ENCODE measurements at regions not wholly inside any gene's neighbourhood (a gene's known extent, or its start where the extent isn't known, plus 50 kb on each side); places are given as distances from the start of the nearest gene placed in this dataset.

DNA sequence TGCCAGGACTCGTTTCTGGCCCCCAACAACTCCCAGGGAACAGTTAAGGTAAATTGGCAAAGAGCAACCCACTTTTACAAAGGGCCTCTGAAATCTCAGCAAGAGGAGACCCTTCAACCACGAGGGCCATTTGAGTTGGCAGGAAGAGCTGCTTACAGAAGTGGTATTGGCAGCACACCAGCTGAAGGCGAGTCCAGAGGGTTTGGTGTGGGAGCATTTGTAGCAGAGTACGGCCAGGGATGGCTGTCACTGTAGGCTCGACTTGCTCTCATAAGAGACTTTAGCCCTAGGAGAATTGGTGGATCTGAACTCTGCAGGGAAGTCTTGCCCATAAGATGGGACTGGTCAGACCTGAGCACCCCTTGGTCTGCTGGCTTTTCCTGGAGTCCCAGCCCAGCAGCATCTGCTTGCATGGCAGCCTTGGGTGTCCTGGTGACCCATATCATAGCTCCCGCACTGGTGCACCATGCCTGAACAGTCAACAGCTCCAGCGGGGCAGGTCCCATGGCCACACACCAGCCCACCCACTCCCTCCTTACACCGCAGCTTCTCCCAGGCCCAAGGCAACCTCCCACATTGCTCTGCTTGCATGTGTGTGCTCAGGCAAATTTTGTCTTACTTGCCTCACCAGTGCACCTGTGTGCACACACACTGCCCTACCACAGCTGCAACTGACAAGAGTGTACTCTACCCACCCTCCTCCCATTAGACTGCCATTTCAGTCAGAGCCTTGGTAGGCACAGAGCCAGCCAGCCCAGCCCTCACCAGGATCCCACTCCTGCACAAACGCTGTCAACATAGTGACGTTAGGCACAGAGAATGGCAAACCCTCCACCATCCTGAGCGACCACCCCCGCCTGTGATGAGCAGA lies 861.6 kb upstream of the DPPA4 start:
- no peaks in the 10 kb centered on the region for H3K4me1 Mint-ChIP-seq (ENCODE audit: low read depth)
- no peak overlapping the region for H3K27ac Mint-ChIP-seq
- no peaks in the 10 kb centered on the region for H3K27me3 Mint-ChIP-seq (ENCODE audit: low read depth)
- H3K4me3 Mint-ChIP-seq, result no peak overlapping the region
- peaks cover 0 to 2% of the 10 kb centered on the region in 2 donors for H3K36me3 Mint-ChIP-seq (ENCODE audit: insufficient read depth in 2 of 2)
- peaks cover 0 to 4% of the 10 kb centered on the region in 2 donors for H3K9me3 Mint-ChIP-seq
- DNase-seq (no peak), ATAC-seq (replicated peaks in 1 of 2) (no peak)

DNA sequence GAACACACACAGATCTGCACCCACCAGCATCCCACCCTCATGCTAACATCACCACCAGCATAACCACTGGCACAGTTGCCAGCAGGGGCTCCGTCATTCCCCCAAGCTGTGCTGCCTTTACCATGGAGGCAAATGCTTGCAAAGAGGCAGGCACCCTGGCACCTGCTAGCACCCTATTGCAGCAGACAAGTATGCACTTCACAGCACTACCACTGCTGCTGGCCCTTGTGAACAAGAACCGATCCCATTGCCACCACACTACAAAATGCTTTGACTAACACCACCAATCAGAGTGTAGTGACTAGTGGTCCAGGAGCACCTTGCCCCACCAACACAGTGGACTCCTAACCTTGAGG lies 862.2 kb upstream of the DPPA4 start:
- Mint-ChIP-seq H3K4me3 (no peak overlapping the region), H3K27me3 (ENCODE audit: low read depth) (no peaks in the 10 kb centered on the region), H3K36me3 (ENCODE audit: insufficient read depth in 2 of 2) (peaks cover 0 to 2% of the 10 kb centered on the region in 2 donors), H3K4me1 (ENCODE audit: low read depth) (no peaks in the 10 kb centered on the region), H3K9me3 (peaks cover 0 to 4% of the 10 kb centered on the region in 2 donors), H3K27ac (no peak overlapping the region)
- DNase-seq (no peak), ATAC-seq (replicated peaks in 1 of 2) (no peak)

DNA sequence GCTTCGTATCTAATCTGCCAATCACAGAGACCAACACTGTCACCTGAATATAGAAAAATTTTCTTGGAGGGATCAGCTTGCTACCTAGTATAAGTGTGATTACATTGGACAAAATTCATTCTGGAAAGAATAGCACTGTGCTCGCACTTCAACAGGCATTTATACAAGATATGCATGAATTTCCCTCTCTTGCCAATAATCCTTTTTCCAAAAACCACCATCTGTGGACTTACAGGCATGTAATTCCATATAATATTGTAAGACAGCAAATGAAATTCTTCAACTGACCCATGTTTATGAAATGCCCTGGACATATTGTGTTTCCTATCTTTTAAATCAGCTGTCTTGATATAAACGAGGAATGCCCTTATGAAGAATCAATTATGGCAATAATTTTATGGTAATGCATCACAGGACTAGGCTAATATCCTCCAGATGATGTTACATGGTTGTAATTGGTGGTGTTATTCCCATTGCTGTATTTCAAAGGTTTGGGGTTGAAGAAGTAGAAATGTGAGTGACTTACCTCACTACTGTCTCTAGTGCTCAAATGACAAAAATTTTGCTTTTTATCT lies 861.4 kb upstream of the NECTIN3 start:
- ATAC-seq (replicated peaks in 1 of 2) (no peak), DNase-seq (no peak)
- no peaks in the 10 kb centered on the region for H3K4me1 Mint-ChIP-seq (ENCODE audit: low read depth)
- no peaks in the 10 kb centered on the region for H3K27me3 Mint-ChIP-seq (ENCODE audit: low read depth)
- no peak overlapping the region for H3K27ac Mint-ChIP-seq
- no peaks in the 10 kb centered on the region for H3K36me3 Mint-ChIP-seq (ENCODE audit: insufficient read depth in 2 of 2)
- no peak overlapping the region for H3K4me3 Mint-ChIP-seq
- H3K9me3 Mint-ChIP-seq, result peaks cover 0 to 2% of the 10 kb centered on the region in 2 donors

- DNase-seq (no peak), ATAC-seq (replicated peaks in 1 of 2) (no peak)
- Mint-ChIP-seq H3K27ac (no peak overlapping the region), H3K4me1 (ENCODE audit: low read depth) (no peaks in the 10 kb centered on the region), H3K9me3 (no peaks in the 10 kb centered on the region), H3K4me3 (no peak overlapping the region), H3K36me3 (ENCODE audit: insufficient read depth in 2 of 2) (no peaks in the 10 kb centered on the region), H3K27me3 (ENCODE audit: low read depth) (no peaks in the 10 kb centered on the region)
Measured at GRCh38 chr3:110226645-110227044, 845.0 kb upstream of the NECTIN3 start.

DNA sequence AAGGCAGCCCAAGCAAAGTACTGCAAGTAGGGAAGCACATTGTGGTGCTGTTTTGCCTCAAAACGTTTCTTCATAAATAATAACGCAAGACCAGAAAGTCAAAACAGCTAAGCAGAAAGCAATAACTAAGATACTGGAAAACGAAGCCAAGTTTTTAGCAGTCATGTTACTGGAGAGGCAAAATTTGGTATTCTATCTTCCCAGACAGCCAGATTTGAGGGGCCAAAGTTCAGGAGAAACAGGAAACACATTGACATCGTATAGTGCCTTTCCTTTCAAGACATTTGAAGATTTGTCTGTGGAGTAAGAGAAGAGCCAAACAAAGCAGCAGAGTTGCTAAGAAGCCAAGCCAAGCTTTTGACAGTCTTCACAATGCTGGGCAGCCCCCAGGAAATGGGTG lies 843.6 kb upstream of the NECTIN3 start:
- no peaks in the 10 kb centered on the region for H3K27me3 Mint-ChIP-seq (ENCODE audit: low read depth)
- no peaks in the 10 kb centered on the region for H3K36me3 Mint-ChIP-seq (ENCODE audit: insufficient read depth in 2 of 2)
- H3K4me1 Mint-ChIP-seq (ENCODE audit: low read depth), result no peaks in the 10 kb centered on the region

GRCh38 chr3:110234831-110235230 lies 836.8 kb upstream of the NECTIN3 start:
- ATAC-seq (replicated peaks in 1 of 2) (no peak), DNase-seq (no peak)
- Mint-ChIP-seq H3K36me3 (ENCODE audit: insufficient read depth in 2 of 2) (no peaks in the 10 kb centered on the region), H3K9me3 (no peaks in the 10 kb centered on the region), H3K27me3 (ENCODE audit: low read depth) (no peaks in the 10 kb centered on the region), H3K4me1 (ENCODE audit: low read depth) (no peaks in the 10 kb centered on the region), H3K4me3 (no peak overlapping the region), H3K27ac (no peak overlapping the region)

More for the DNA sequence above, 843.6 kb upstream of the NECTIN3 start:
- DNase-seq, result no peak
- H3K27ac Mint-ChIP-seq, result no peak overlapping the region
- H3K9me3 Mint-ChIP-seq, result no peaks in the 10 kb centered on the region
- H3K4me3 Mint-ChIP-seq, result no peak overlapping the region
- ATAC-seq (replicated peaks in 1 of 2), result no peak

- H3K4me3 Mint-ChIP-seq, result no peak overlapping the region
- no peak overlapping the region for H3K27ac Mint-ChIP-seq
- no peak for DNase-seq
- H3K9me3 Mint-ChIP-seq, result no peaks in the 10 kb centered on the region
- ATAC-seq (replicated peaks in 1 of 2), result no peak
- H3K4me1 Mint-ChIP-seq (ENCODE audit: low read depth), result no peaks in the 10 kb centered on the region
- no peaks in the 10 kb centered on the region for H3K36me3 Mint-ChIP-seq (ENCODE audit: insufficient read depth in 2 of 2)
- no peaks in the 10 kb centered on the region for H3K27me3 Mint-ChIP-seq (ENCODE audit: low read depth)
Measured at GRCh38 chr3:110236976-110237610, 834.5 kb upstream of the NECTIN3 start.

DNA sequence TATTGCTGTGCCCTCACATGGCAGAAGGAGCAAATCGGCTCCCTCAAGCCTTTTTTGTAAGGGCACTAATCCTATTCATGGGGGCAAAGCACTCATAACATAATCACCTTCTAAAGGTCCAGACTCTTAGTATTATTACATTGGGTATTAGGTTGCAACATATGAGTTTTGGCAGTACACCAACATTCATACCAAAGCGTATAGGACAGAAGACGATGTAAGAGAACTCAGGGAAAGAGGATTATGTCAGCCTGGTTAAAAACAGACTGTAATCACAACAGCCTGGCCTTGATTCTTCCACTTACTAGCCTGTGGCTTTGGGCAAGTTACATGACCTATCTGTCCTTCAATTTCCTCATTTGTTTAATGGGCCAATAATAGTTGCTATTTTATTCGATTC lies 828.5 kb upstream of the NECTIN3 start:
- Mint-ChIP-seq H3K9me3 (peaks cover 0 to 3% of the 10 kb centered on the region in 2 donors), H3K4me3 (no peak overlapping the region), H3K36me3 (ENCODE audit: insufficient read depth in 2 of 2) (no peaks in the 10 kb centered on the region), H3K27ac (no peak overlapping the region), H3K4me1 (ENCODE audit: low read depth) (no peaks in the 10 kb centered on the region), H3K27me3 (ENCODE audit: low read depth) (no peaks in the 10 kb centered on the region)
- ATAC-seq (replicated peaks in 1 of 2) (no peak), DNase-seq (no peak)

- Mint-ChIP-seq H3K36me3 (ENCODE audit: insufficient read depth in 2 of 2) (no peaks in the 10 kb centered on the region), H3K4me1 (ENCODE audit: low read depth) (no peaks in the 10 kb centered on the region), H3K27me3 (ENCODE audit: low read depth) (no peaks in the 10 kb centered on the region), H3K27ac (no peak overlapping the region), H3K4me3 (no peak overlapping the region), H3K9me3 (peaks cover 0 to 3% of the 10 kb centered on the region in 2 donors)
- ATAC-seq (replicated peaks in 1 of 2) (peak in 1 of 2 donors; percentile 23), DNase-seq (no peak)
Measured at GRCh38 chr3:110246796-110247376, 824.7 kb upstream of the NECTIN3 start.

DNA sequence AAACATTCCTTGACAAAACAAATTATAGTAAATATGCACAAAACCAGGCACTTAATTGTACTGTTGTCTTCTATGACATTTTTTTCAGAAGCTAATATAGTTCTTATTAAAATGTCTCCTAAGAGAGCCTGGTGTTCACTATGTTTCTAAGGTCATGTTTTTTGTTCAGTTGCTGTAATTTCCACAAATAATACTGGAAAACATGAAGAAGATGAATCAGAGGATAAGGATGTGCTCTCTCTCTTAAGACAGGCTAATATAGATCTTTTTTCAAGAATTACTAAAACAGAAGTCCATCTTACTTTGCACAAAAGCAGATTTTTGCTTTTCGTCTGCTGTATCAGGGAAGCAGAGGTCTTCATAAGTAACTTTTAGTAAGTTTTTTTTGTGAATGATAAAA lies 823.0 kb upstream of the NECTIN3 start:
- Mint-ChIP-seq H3K9me3 (peaks cover 0 to 3% of the 10 kb centered on the region in 2 donors), H3K36me3 (ENCODE audit: insufficient read depth in 2 of 2) (no peaks in the 10 kb centered on the region), H3K27ac (no peak overlapping the region), H3K4me1 (ENCODE audit: low read depth) (no peaks in the 10 kb centered on the region), H3K27me3 (ENCODE audit: low read depth) (no peaks in the 10 kb centered on the region), H3K4me3 (no peak overlapping the region)
- ATAC-seq (replicated peaks in 1 of 2) (no peak), DNase-seq (no peak)

DNA sequence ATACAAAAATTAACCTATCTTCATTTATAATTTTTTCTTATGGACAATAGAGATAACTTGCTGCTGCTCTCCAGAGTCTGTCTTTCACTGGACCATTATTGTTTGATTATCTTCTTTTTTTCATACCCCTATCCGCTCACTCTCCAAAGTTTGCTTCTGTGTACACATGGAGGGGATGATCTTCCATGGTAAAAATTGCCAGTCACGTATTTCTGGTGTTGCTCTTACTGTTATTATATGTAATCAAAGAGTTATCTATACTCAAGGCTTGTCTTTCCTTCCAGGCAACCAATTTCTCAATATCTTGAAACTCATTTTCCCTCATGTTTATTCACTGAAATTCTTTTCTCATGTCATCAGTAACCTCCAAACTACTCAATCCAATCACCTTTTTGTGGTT lies 817.8 kb upstream of the NECTIN3 start:
- DNase-seq, result no peak
- Mint-ChIP-seq H3K27me3 (ENCODE audit: low read depth) (no peaks in the 10 kb centered on the region), H3K36me3 (ENCODE audit: insufficient read depth in 2 of 2) (no peaks in the 10 kb centered on the region), H3K4me3 (no peak overlapping the region), H3K4me1 (ENCODE audit: low read depth) (no peaks in the 10 kb centered on the region), H3K27ac (peak overlapping the region; percentile 26), H3K9me3 (peaks cover 0 to 2% of the 10 kb centered on the region in 2 donors)
- no peak for ATAC-seq (replicated peaks in 1 of 2)

GRCh38 chr3:110254591-110254990 lies 817.0 kb upstream of the NECTIN3 start:
- Mint-ChIP-seq H3K27ac (no peak overlapping the region), H3K4me1 (ENCODE audit: low read depth) (no peaks in the 10 kb centered on the region), H3K27me3 (ENCODE audit: low read depth) (no peaks in the 10 kb centered on the region), H3K4me3 (no peak overlapping the region), H3K36me3 (ENCODE audit: insufficient read depth in 2 of 2) (no peaks in the 10 kb centered on the region), H3K9me3 (peaks cover 0 to 2% of the 10 kb centered on the region in 2 donors)
- DNase-seq, result no peak
- ATAC-seq (replicated peaks in 1 of 2), result no peak

DNA sequence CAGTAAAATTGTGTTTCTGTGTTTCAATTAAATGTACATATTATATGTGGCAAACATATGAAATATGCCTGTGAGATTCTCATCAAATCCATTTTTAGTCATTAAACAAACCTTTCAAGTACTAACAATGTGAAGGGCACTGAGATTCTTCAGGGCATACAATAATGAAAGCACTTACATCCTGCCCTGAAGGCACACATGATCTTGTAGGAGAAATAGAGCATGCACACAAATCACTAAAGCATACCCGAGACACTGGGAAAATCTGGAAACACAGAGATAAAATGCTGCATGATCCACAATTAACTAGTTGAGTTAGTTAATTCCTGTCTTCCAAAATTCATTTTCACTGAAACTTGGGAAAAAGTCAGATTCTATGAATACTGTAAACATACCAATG lies 810.5 kb upstream of the NECTIN3 start:
- ATAC-seq (replicated peaks in 1 of 2), result no peak
- no peak for DNase-seq
- H3K36me3 Mint-ChIP-seq (ENCODE audit: insufficient read depth in 2 of 2), result no peaks in the 10 kb centered on the region
- H3K4me3 Mint-ChIP-seq, result no peak overlapping the region
- H3K27ac Mint-ChIP-seq, result no peak overlapping the region
- no peaks in the 10 kb centered on the region for H3K27me3 Mint-ChIP-seq (ENCODE audit: low read depth)
- peaks cover 0 to 2% of the 10 kb centered on the region in 2 donors for H3K9me3 Mint-ChIP-seq
- no peaks in the 10 kb centered on the region for H3K4me1 Mint-ChIP-seq (ENCODE audit: low read depth)

Measured in activated T-cell treated with anti-CD3 and anti-CD28 coated beads, Interleukin-2, amount 50 U/mL, for 72 hours (primary cell).